ENCODE measurements at regions not wholly inside any gene's neighbourhood (a gene's known extent, or its start where the extent isn't known, plus 50 kb on each side); places are given as distances from the start of the nearest gene placed in this dataset.

DNA sequence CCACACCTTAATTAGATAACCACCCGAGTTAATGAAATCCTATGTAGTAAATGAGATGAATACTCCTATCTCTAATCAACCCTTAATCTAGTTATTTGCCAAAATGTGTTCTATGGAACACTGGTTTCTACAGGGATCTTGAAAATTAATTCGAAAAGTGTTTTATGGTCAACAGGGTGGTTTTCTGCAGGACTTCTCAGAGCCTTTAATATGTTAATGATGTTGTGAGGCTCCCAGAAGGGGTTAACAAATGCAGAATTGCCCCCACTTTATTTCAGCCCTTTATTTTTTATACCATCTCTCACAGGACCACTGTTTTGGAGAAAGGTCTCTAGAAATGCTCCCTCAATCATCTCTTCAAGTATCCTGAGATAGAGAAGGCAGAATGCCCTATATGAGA is 153.1 kb upstream of the RPH3A start:
- DNase-seq (ENCODE audit: extremely low read depth, insufficient read length) = no peak
- Histone ChIP-seq H3K36me3 (ENCODE audit: control insufficient read depth, insufficient read depth, low read length) (no peaks in the 10 kb centered on the region), H3K4me3 (replicated peaks; ENCODE audit: low read depth, low read length) (no peak overlapping the region), H3K27me3 (replicated peaks; ENCODE audit: control insufficient read depth, insufficient read depth, low read length) (peaks cover 2% of the 10 kb centered on the region)
- TF ChIP-seq, protein P1, sequence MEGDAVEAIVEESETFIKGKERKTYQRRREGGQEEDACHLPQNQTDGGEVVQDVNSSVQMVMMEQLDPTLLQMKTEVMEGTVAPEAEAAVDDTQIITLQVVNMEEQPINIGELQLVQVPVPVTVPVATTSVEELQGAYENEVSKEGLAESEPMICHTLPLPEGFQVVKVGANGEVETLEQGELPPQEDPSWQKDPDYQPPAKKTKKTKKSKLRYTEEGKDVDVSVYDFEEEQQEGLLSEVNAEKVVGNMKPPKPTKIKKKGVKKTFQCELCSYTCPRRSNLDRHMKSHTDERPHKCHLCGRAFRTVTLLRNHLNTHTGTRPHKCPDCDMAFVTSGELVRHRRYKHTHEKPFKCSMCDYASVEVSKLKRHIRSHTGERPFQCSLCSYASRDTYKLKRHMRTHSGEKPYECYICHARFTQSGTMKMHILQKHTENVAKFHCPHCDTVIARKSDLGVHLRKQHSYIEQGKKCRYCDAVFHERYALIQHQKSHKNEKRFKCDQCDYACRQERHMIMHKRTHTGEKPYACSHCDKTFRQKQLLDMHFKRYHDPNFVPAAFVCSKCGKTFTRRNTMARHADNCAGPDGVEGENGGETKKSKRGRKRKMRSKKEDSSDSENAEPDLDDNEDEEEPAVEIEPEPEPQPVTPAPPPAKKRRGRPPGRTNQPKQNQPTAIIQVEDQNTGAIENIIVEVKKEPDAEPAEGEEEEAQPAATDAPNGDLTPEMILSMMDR (IDR thresholded peaks at IDR 0.05; ENCODE audit: insufficient read depth, low read length, poor library complexity, severe bottlenecking) = no peak

DNA sequence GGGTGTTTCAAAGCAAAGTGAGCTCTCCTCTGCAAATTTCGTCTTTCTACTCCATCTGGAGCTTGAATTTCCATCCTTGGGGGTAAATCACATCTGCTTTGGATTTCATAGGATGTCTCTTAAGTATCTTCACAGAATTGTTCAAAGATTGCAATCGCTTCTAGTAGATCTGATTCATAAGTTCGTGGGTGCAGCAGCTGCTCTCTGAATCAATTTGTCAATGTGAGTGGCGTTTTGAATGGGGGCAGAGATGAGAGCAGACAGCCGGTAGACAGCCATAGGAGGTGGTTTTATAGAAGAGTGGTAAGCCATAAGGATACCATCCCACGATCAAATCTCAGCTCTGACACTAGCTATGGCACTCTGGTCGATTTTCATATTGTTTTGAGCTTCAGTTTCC is 146.0 kb upstream of the RPH3A start:
- TF ChIP-seq, protein P1 (IDR thresholded peaks at IDR 0.05; ENCODE audit: insufficient read depth, low read length, poor library complexity, severe bottlenecking) = no peak
- Histone ChIP-seq H3K27me3 (replicated peaks; ENCODE audit: control insufficient read depth, insufficient read depth, low read length) (peaks cover 2% of the 10 kb centered on the region), H3K36me3 (ENCODE audit: control insufficient read depth, insufficient read depth, low read length) (no peaks in the 10 kb centered on the region), H3K4me3 (replicated peaks; ENCODE audit: low read depth, low read length) (no peak overlapping the region)
- DNase-seq (ENCODE audit: extremely low read depth, insufficient read length) = no peak

DNA sequence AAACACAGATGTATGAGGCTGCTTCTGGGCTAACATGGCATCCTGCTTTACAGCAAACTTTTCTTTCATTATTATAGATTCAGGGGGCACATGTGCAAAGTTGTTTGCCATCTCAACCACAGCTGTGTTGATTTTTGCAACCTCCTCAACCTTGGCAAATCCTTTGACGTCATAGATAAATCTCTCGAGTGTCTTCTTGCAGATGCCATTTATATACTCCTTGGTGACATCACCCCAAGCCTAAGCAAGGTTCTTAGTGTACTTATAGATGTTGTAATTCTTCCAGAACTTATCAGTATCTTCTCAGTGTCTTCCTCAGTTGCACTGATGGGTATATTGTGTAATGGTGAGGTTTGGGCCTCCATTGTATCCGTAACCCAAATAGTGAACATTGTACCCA is 135.4 kb upstream of the RPH3A start:
- no peak overlapping the region for H3K4me3 ChIP-seq (replicated peaks; ENCODE audit: low read depth, low read length)

DNA sequence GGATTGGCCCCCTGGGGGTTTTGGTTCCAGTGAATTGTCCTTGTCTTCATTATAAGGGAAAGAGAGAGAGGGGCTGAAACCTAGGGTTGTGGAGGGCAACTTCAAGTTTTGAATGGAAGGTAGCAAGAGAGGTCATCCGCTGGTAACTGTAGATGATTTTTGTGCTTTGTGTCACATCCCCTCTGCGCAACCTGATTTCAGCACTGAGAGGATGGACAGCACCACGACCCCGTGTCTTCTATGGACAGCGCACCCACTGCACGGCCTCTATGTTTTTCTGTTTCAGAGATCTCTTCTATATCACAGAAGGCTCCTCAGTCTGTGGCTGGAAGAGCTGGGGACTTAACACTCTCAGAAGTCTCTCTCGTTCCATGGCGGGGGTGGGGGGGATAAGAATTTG is 127.0 kb upstream of the RPH3A start:
- DNase-seq (ENCODE audit: extremely low read depth, insufficient read length) = no peak
- TF ChIP-seq, protein P1 (IDR thresholded peaks at IDR 0.05; ENCODE audit: insufficient read depth, low read length, poor library complexity, severe bottlenecking) = no peak
- H3K36me3 ChIP-seq (ENCODE audit: control insufficient read depth, insufficient read depth, low read length) = no peaks in the 10 kb centered on the region
- H3K27me3 ChIP-seq (replicated peaks; ENCODE audit: control insufficient read depth, insufficient read depth, low read length) = no peaks in the 10 kb centered on the region
- H3K4me3 ChIP-seq (replicated peaks; ENCODE audit: low read depth, low read length) = no peak overlapping the region

More for the DNA sequence above, 135.4 kb upstream of the RPH3A start:
- TF ChIP-seq, protein P1 (IDR thresholded peaks at IDR 0.05; ENCODE audit: insufficient read depth, low read length, poor library complexity, severe bottlenecking) = no peak
- DNase-seq (ENCODE audit: extremely low read depth, insufficient read length) = no peak
- Histone ChIP-seq H3K27me3 (replicated peaks; ENCODE audit: control insufficient read depth, insufficient read depth, low read length) (no peaks in the 10 kb centered on the region), H3K36me3 (ENCODE audit: control insufficient read depth, insufficient read depth, low read length) (no peaks in the 10 kb centered on the region)

DNA sequence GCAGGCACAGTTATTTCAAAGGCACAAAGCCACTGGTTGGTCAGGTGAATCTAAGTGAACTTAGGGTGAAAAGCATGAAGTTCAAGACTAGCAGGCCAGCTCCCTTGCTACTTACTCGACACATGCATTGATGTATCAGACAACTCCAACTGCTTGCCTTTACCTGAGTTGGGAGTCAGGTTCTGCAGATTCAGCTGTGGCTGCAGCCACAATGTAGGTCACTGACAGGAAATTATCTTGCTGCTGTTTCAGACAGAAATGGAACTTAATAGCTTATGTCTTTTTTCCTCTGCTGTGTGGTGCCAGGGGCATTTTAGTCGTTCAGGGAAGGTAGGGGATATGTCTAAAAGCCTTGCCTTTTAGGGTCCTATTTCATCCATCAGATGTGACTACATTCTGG is 125.6 kb upstream of the RPH3A start:
- Histone ChIP-seq H3K36me3 (ENCODE audit: control insufficient read depth, insufficient read depth, low read length) (no peaks in the 10 kb centered on the region), H3K27me3 (replicated peaks; ENCODE audit: control insufficient read depth, insufficient read depth, low read length) (no peaks in the 10 kb centered on the region), H3K4me3 (replicated peaks; ENCODE audit: low read depth, low read length) (no peak overlapping the region)
- DNase-seq (ENCODE audit: extremely low read depth, insufficient read length) = no peak
- TF ChIP-seq, protein P1 (IDR thresholded peaks at IDR 0.05; ENCODE audit: insufficient read depth, low read length, poor library complexity, severe bottlenecking) = no peak

DNA sequence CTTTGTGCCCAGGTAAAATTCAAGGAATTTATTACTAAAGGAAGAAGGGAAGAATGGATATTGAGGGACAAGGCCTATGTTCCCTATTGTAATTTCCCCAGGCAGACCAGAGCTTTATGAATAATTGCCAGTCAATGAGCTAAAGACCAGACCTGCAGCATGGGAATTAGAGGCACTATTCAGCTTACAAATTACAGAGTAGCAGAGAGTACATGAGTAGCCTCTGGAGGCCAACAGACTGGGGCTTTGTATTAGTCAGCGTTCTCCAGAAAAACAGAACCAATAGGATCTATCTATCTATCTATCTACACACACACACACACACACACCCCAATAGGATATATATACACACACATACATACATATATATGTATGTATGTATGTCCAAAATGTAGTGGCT is 120.0 kb upstream of the RPH3A start:
- no peak overlapping the region for H3K4me3 ChIP-seq (replicated peaks; ENCODE audit: low read depth, low read length)
- H3K27me3 ChIP-seq (replicated peaks; ENCODE audit: control insufficient read depth, insufficient read depth, low read length) = peaks cover 3% of the 10 kb centered on the region
- no peak for DNase-seq (ENCODE audit: extremely low read depth, insufficient read length)
- TF ChIP-seq, protein P1 (IDR thresholded peaks at IDR 0.05; ENCODE audit: insufficient read depth, low read length, poor library complexity, severe bottlenecking) = no peak
- no peaks in the 10 kb centered on the region for H3K36me3 ChIP-seq (ENCODE audit: control insufficient read depth, insufficient read depth, low read length)
